A549 (cell line): ENCODE measurements at regions not wholly inside any gene's neighbourhood (a gene's known extent, or its start where the extent isn't known, plus 50 kb on each side); places are given as distances from the start of the nearest gene placed in this dataset.

ENCODE experiments used
- ATAC-seq, 2 experiments: fragments of 200-7000 bp in 1 of 2; fragments of >200 bp in 1 of 2; cut with Nextera tagmentation in 1 of 2; cut with Tn5 transposase in 1 of 2; 3 replicates each; pipeline versions ENCODE4 v1.8.0 to v1.9.1; 2018 to 2020; ENCODE audit warnings: mild to moderate bottlenecking in 1 of 2, moderate library complexity in 1 of 2
- CTCF ChIA-PET: fragments of 300-600 bp; sonication (Branson Sonifier 250); formaldehyde crosslinking; extraction: SDS; loops from one replicate; lab custom pipeline; 2021; ENCODE audit warnings: antibody characterized with exemption, inconsistent platforms; lab: Yijun Ruan, JAX
- POLR2A ChIA-PET: fragments of 350-600 bp; formaldehyde crosslinking; extraction: SDS; loops from one replicate; lab custom pipeline; 2021; ENCODE audit warnings: antibody characterized with exemption, inconsistent platforms; lab: Yijun Ruan, JAX
- DNase-seq, 2 experiments: peaks; one replicate each; pipeline versions ENCODE4 v3.0.0 to v3.0.0-alpha.2; 2011 to 2016; ENCODE audit warnings: low read depth in 1 of 2, low spot score in 1 of 2
- FAIRE-seq: peaks from 2 replicates; lab custom pipeline; 2011; peaks lifted over from hg19 to GRCh38; lab: Jason Lieb, UNC
- H3K27ac ChIP-seq, 2 experiments: fragments of >200 bp; sonication (Bioruptor Twin); formaldehyde crosslinking; 3 replicates each; pipeline ENCODE4 v1.5.1; 2016 to 2017
- H3K4me1 ChIP-seq: fragments of >200 bp; sonication (Bioruptor Twin); formaldehyde crosslinking; 3 replicates; pipeline ENCODE4 v1.6.1; 2016
- H3K4me2 ChIP-seq: fragments of >200 bp; sonication (Bioruptor Twin); formaldehyde crosslinking; 3 replicates; pipeline ENCODE4 v1.6.1; 2016
- H3K4me3 ChIP-seq: fragments of >200 bp; sonication (Bioruptor Twin); formaldehyde crosslinking; 3 replicates; pipeline ENCODE4 v1.5.1; 2016
- H3K9me3 ChIP-seq: fragments of >200 bp; sonication (Bioruptor Twin); formaldehyde crosslinking; 3 replicates; pipeline ENCODE4 v1.6.1; 2016
- BCL3 ChIP-seq: fragments of >200 bp; sonication (Bioruptor Twin); formaldehyde crosslinking; IDR thresholded peaks from 3 replicates; pipeline ENCODE4 v1.6.1; 2016
- BHLHE40 ChIP-seq: IDR thresholded peaks from 2 replicates; pipeline ENCODE4 v1.6.1; 2012; ENCODE audit warnings: low read depth, low read length, inconsistent platforms
- CHD2 ChIP-seq: fragments of 150-350 bp; IDR thresholded peaks from 2 replicates; pipeline ENCODE4 v1.6.1; 2014; ENCODE audit warnings: low read length; ENCODE audit not compliant: partially characterized antibody
- ESRRA ChIP-seq: fragments of 150-350 bp; IDR thresholded peaks from 2 replicates; pipeline ENCODE4 v1.6.1; 2014; ENCODE audit warnings: mild to moderate bottlenecking, low read length, borderline replicate concordance
- FOSL2 ChIP-seq, 2 experiments: fragments of 450-650 bp in 1 of 2; fragments of >200 bp in 1 of 2; sonication (Bioruptor Twin) in 1 of 2; formaldehyde crosslinking; IDR thresholded peaks; 2 replicates each; pipeline versions ENCODE4 v1.5.0 to v1.6.1; 2016 to 2020; ENCODE audit warnings: mild to moderate bottlenecking in 1 of 2, moderate library complexity in 1 of 2
- GATA3 ChIP-seq: IDR thresholded peaks from 2 replicates; pipeline ENCODE4 v1.6.1; 2012; ENCODE audit warnings: borderline replicate concordance
- HDAC2 ChIP-seq: fragments of 200-600 bp; sonication (generic); IDR thresholded peaks from 2 replicates; pipeline ENCODE4 v1.6.1; 2016
- HOXA7 ChIP-seq: fragments of 250-450 bp; sonication (Bioruptor Pico); IDR thresholded peaks from 2 replicates; pipeline ENCODE4 v1.5.0; 2020; ENCODE audit warnings: mild to moderate bottlenecking, moderate library complexity
- HOXB5 ChIP-seq: fragments of 250-450 bp; sonication (Bioruptor Pico); IDR thresholded peaks from 2 replicates; pipeline ENCODE4 v1.5.0; 2020; ENCODE audit warnings: mild to moderate bottlenecking, moderate library complexity
- JUN ChIP-seq, 2 experiments: fragments of >200 bp; sonication (Bioruptor Twin); formaldehyde crosslinking; IDR thresholded peaks; 2 replicates in 1 of 2; 3 replicates in 1 of 2; pipeline ENCODE4 v1.6.1; 2016 to 2017
- JUNB ChIP-seq: fragments of >200 bp; sonication (Bioruptor Twin); formaldehyde crosslinking; IDR thresholded peaks from 2 replicates; pipeline ENCODE4 v1.6.1; 2016
- KDM1A ChIP-seq: fragments of 200-600 bp; sonication (generic); IDR thresholded peaks from 2 replicates; pipeline ENCODE4 v1.6.1; 2016; ENCODE audit warnings: low read depth, mild to moderate bottlenecking
- MAX ChIP-seq: IDR thresholded peaks from 2 replicates; pipeline ENCODE4 v1.6.1; 2012
- MAZ ChIP-seq: fragments of 150-350 bp; IDR thresholded peaks from 2 replicates; pipeline ENCODE4 v1.6.1; 2014; ENCODE audit warnings: antibody characterized with exemption, low read depth, low read length, borderline replicate concordance
- NR3C1 ChIP-seq: fragments of >200 bp; sonication (Bioruptor Twin); formaldehyde crosslinking; IDR thresholded peaks from 3 replicates; pipeline ENCODE4 v1.6.1; 2017
- PHF8 ChIP-seq: fragments of 200-600 bp; sonication (generic); IDR thresholded peaks from 2 replicates; pipeline ENCODE4 v1.6.1; 2016; ENCODE audit warnings: low read depth, mild to moderate bottlenecking, antibody characterized with exemption, moderate library complexity, borderline replicate concordance
- POLR2A ChIP-seq: IDR thresholded peaks from 2 replicates; pipeline ENCODE4 v1.6.1; 2012; ENCODE audit warnings: mild to moderate bottlenecking, low read length
- POLR2AphosphoS2 ChIP-seq: conservative IDR thresholded peaks from 2 replicates; pipeline ENCODE4 v1.6.1; 2012; ENCODE audit warnings: low read length, improper control_type of control experiment, inconsistent platforms
- RAD21 ChIP-seq, 2 experiments: fragments of >200 bp in 1 of 2; sonication (Bioruptor Twin) in 1 of 2; formaldehyde crosslinking in 1 of 2; IDR thresholded peaks in 1 of 2; conservative IDR thresholded peaks in 1 of 2; 2 replicates in 1 of 2; 3 replicates in 1 of 2; pipeline ENCODE4 v1.6.1; 2012 to 2018; ENCODE audit warnings: inconsistent platforms in 1 of 2
- RARB ChIP-seq: fragments of 250-450 bp; sonication (Bioruptor Pico); IDR thresholded peaks from 2 replicates; pipeline ENCODE4 v1.8.0; 2021; ENCODE audit warnings: mild to moderate bottlenecking, moderate library complexity
- RCOR1 ChIP-seq: fragments of 150-350 bp; IDR thresholded peaks from 2 replicates; pipeline ENCODE4 v1.6.1; 2014; ENCODE audit warnings: antibody characterized with exemption, low read length, low read depth
- RFX5 ChIP-seq: fragments of 450-650 bp; IDR thresholded peaks from 2 replicates; pipeline ENCODE4 v1.7.1; 2014; ENCODE audit warnings: antibody characterized with exemption, mild to moderate bottlenecking, moderate library complexity
- SMC3 ChIP-seq: fragments of >200 bp; sonication (Bioruptor Twin); formaldehyde crosslinking; IDR thresholded peaks from 3 replicates; pipeline ENCODE4 v1.6.1; 2018; ENCODE audit warnings: inconsistent platforms
- TP53 ChIP-seq: fragments of 250-450 bp; sonication (Bioruptor Pico); IDR thresholded peaks from 2 replicates; pipeline ENCODE4 v1.5.0; 2021; ENCODE audit warnings: mild to moderate bottlenecking, moderate library complexity
- ZC3H11A ChIP-seq: fragments of 450-650 bp; IDR thresholded peaks from 2 replicates; pipeline ENCODE4 v1.6.1; 2014; ENCODE audit warnings: antibody characterized with exemption, mild to moderate bottlenecking
- ZFP36 ChIP-seq: fragments of 450-650 bp; IDR thresholded peaks from 2 replicates; pipeline ENCODE4 v1.6.1; 2014; ENCODE audit warnings: borderline replicate concordance; ENCODE audit not compliant: partially characterized antibody
- ZNF302 ChIP-seq: fragments of 250-450 bp; sonication (Bioruptor Pico); IDR thresholded peaks from 2 replicates; pipeline ENCODE4 v1.9.0; 2021; ENCODE audit warnings: inconsistent platforms, mild to moderate bottlenecking, moderate library complexity
- WGBS: methylation state at CpG from one replicate; pipeline ENCODE4 v1.1.6; 2017; ENCODE audit errors: missing lambda C conversion rate; 5-methylcytosine and 5-hydroxymethylcytosine counted together
- TF ChIP-seq, protein P1 (sequence below): fragments of 250-450 bp; sonication (Bioruptor Pico); IDR thresholded peaks from 2 replicates; pipeline ENCODE4 v1.5.0; 2020; ENCODE audit warnings: low read depth, mild to moderate bottlenecking, moderate library complexity
- TF ChIP-seq, protein P2 (sequence below): fragments of >200 bp; sonication (Bioruptor Twin); formaldehyde crosslinking; IDR thresholded peaks from 2 replicates; pipeline ENCODE4 v1.6.1; 2016
- TF ChIP-seq, protein P3 (sequence below): IDR thresholded peaks from 2 replicates; pipeline ENCODE4 v1.6.1; 2012; ENCODE audit warnings: low read depth, borderline replicate concordance
- TF ChIP-seq, protein P4 (sequence below): IDR thresholded peaks from 2 replicates; pipeline ENCODE4 v1.6.1; 2012

- ATAC-seq (no peak), DNase-seq (no peak), FAIRE-seq (no peak)
- no peak overlapping the region for H3K4me3 ChIP-seq
- no peak overlapping the region for H3K27ac ChIP-seq
- H3K4me1 ChIP-seq: no peaks in the 10 kb centered on the region
- POLR2A ChIA-PET: no interaction called here
- TF ChIP-seq BCL3: no peak
- no peak for TF ChIP-seq ZFP36
- no peak for TF ChIP-seq RAD21 (conservative IDR thresholded peaks at IDR 0.05 in 1 of 2, IDR thresholded peaks at IDR 0.05 in 1 of 2)
- no peak for TF ChIP-seq GATA3
- no peak for TF ChIP-seq HOXB5 (CRISPR knock-in tag)
- no peak for TF ChIP-seq FOSL2 (IDR thresholded peaks at IDR 0.05)
- no peak for TF ChIP-seq FOSL2 (CRISPR knock-in tag; IDR thresholded peaks at IDR 0.05)
- no peak for TF ChIP-seq RARB (CRISPR knock-in tag)
- no peak for TF ChIP-seq PHF8
- TF ChIP-seq ZNF302: no peak
- no peak for TF ChIP-seq HOXA7 (CRISPR knock-in tag)
- TF ChIP-seq MAX: no peak
- no peak for TF ChIP-seq SMC3
- TF ChIP-seq RFX5: no peak
- TF ChIP-seq POLR2A: no peak
- no peak for TF ChIP-seq KDM1A
- TF ChIP-seq RCOR1: no peak
- TF ChIP-seq CHD2: no peak
- TF ChIP-seq NR3C1: no peak
- WGBS: 6% methylated on average over 3 of the region's 3 CpGs
- no peaks in the 10 kb centered on the region for H3K9me3 ChIP-seq
- CTCF ChIA-PET: no interaction called here
- H3K4me2 ChIP-seq: no peak overlapping the region
Observed at GRCh38 chr6:49339096-49339495, 124.0 kb downstream of the MMUT start.

- Histone ChIP-seq H3K27ac (no peak overlapping the region), H3K4me3 (no peak overlapping the region), H3K4me1 (no peaks in the 10 kb centered on the region), H3K4me2 (no peak overlapping the region), H3K9me3 (no peaks in the 10 kb centered on the region)
- TF ChIP-seq HDAC2: no peak
- no peak for TF ChIP-seq ZC3H11A
- TF ChIP-seq MAX: no peak
- no peak for TF ChIP-seq MAZ
- no peak for TF ChIP-seq JUNB
- TF ChIP-seq, protein P1, sequence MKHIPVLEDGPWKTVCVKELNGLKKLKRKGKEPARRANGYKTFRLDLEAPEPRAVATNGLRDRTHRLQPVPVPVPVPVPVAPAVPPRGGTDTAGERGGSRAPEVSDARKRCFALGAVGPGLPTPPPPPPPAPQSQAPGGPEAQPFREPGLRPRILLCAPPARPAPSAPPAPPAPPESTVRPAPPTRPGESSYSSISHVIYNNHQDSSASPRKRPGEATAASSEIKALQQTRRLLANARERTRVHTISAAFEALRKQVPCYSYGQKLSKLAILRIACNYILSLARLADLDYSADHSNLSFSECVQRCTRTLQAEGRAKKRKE (CRISPR knock-in tag): no peak
- no peak for TF ChIP-seq HOXA7 (CRISPR knock-in tag)
- TF ChIP-seq POLR2AphosphoS2: no peak
- TF ChIP-seq KDM1A: no peak
- no peak for TF ChIP-seq JUN (IDR thresholded peaks at IDR 0.05)
- TF ChIP-seq, protein P2, sequence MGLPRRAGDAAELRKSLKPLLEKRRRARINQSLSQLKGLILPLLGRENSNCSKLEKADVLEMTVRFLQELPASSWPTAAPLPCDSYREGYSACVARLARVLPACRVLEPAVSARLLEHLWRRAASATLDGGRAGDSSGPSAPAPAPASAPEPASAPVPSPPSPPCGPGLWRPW: no peak
- TF ChIP-seq, protein P3, sequence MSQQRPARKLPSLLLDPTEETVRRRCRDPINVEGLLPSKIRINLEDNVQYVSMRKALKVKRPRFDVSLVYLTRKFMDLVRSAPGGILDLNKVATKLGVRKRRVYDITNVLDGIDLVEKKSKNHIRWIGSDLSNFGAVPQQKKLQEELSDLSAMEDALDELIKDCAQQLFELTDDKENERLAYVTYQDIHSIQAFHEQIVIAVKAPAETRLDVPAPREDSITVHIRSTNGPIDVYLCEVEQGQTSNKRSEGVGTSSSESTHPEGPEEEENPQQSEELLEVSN: no peak
- TF ChIP-seq, protein P4, sequence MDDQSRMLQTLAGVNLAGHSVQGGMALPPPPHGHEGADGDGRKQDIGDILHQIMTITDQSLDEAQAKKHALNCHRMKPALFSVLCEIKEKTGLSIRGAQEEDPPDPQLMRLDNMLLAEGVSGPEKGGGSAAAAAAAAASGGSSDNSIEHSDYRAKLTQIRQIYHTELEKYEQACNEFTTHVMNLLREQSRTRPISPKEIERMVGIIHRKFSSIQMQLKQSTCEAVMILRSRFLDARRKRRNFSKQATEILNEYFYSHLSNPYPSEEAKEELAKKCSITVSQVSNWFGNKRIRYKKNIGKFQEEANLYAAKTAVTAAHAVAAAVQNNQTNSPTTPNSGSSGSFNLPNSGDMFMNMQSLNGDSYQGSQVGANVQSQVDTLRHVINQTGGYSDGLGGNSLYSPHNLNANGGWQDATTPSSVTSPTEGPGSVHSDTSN: no peak
- no peak for TF ChIP-seq BHLHE40
- no peak for TF ChIP-seq TP53 (CRISPR knock-in tag)
- TF ChIP-seq ESRRA: no peak
- FAIRE-seq (no peak), ATAC-seq (no peak), DNase-seq (no peak)
- 35% methylated on average over 6 of the region's 6 CpGs for WGBS
- ChIA-PET POLR2A (no interaction called here), CTCF (no interaction called here)
Observed at GRCh38 chr6:49336514-49337131, 126.4 kb downstream of the MMUT start.
